Sciatic nerve (tissue), 2 donors: ENCODE measurements at regions not wholly inside any gene's neighbourhood (a gene's known extent, or its start where the extent isn't known, plus 50 kb on each side); places are given as distances from the start of the nearest gene placed in this dataset.

Experiments used
- ATAC-seq: fragments of 200-7000 bp; cut with Tn5 transposase; one replicate; pipeline ENCODE4 v1.9.1; 2020; ENCODE audit warnings: mild to moderate bottlenecking, moderate library complexity
- DNase-seq: peaks from one replicate; pipeline ENCODE4 v3.0.0-alpha.2; 2020; ENCODE audit warnings: low spot score
- intact Hi-C: fragments of 100-400 bp; cut with DNase I; formaldehyde crosslinking; loops from one replicate; pipeline ENCODE4 v1.14.2; 2022
- donor health status: DM: no; HTN: no; CAD: no.
- donor health status: DM: no; HTN: no; CAD: no.

DNA sequence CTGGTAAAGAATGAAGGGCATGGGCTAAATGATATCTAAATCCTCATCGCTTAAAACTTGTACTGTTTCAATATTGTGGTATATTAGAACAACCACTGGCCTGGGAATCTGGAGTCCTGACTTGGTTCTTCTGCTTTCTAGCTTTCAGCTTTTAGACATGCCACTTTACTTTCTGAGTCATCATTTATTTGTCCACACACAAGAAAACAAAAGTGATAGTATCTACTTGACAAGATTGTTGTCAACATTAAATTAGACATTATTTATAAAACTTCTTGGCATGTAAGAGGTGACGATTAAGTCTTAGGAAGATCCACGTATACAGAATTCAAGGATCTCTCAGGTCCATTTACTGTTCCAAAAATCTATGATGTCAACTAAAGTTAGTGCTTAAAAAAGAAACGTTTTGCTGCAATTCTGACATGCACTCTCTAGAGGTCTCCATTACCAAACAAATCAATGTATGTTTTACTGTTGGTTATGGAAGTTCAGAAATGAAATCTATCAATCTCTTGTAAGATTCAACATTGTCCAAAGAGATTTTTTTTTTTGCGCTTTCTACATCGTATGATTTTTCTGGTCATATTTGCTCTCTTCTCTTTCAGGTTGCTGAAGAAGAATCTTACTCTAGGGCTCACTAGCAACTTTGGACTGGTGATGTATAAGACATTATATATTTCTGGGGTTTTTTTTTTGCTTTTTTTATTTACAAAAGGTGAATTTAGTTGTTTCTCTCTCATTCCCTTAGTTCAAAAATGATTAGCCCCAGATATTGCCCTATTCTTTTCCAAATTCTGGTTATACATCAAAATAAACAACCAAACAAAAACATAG, 53.6 kb upstream of the DYNC1I1 start:
- DNase-seq (no peak), ATAC-seq (peak; percentile 41)
- intact Hi-C loops, result no loop called here

DNA sequence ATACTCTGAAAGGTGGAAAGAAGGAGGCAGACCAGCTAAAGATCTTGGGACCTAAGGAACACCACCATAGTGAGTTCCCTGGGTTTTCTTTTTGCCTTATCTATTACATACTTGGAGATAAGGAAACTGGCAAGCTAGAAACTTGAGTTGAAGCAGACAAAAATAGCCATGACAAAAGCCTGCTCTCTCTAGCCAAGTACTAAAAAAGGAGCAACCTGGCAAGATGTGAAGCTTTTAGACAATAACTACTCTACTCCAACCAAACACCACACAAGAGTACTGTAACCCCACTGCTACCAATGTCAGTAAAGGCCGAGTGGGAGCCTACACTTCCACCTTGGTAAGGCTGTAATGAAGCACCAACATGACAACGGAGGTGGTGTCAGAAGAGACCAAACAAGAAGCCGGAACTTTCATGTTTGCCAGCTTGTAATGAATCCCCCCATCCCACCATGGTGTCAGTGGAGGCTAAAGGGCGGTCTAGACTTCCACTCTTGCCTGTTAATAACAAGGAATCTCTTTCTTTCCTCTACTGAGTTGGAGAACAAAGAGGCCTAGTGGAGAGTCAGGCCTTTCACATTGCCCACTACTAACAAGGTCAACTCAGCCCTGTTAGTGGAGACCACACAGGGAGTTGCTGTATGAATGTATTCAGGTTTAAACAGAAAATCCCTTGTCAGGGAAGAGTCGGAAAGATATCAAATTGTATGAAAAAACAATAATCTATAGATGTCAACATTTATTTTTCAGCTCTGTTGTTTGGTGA, 55.8 kb upstream of the DYNC1I1 start:
- intact Hi-C loops, result no loop called here
- no peak for ATAC-seq
- no peak for DNase-seq

DNA sequence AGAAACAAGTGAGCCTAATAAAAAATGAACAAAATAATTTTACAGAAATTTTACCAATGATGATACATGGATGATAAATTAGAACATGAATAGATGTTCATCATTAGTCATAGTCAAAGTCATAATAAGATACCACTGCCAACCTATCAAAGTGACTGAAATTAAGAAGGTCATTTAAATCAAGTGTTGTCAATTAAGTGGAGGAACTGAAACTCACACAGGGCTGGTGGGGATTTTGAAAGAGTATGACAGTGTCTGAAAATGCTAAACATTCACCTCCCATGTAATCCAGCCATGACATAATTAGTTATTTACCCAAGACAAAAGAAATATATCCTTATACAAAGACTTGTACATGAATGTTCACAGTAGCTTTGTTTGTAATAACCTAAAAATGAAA, 57.1 kb upstream of the DYNC1I1 start:
- ATAC-seq (no peak), DNase-seq (no peak)
- intact Hi-C loops, result no loop called here

DNA sequence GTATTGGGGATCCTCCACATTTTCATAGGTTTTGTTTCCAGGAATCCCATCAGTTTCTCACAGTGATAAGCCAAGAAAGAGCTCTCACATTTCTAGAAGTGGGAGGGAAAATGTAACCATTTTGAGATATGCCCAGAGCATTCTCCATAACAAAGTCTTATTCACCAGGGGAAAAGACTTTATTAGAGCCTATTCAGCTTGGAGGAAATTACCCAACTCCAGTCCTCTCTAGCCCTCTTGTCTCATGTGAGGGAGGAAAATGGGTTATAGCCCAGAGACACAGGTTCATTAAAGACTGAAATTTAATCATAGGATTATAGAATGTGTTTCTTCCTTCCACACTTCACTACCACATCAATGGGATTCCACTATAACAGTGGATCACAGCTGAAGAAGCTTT, 61.6 kb upstream of the DYNC1I1 start:
- DNase-seq (no peak), ATAC-seq (no peak)
- intact Hi-C loops, result no loop called here

DNA sequence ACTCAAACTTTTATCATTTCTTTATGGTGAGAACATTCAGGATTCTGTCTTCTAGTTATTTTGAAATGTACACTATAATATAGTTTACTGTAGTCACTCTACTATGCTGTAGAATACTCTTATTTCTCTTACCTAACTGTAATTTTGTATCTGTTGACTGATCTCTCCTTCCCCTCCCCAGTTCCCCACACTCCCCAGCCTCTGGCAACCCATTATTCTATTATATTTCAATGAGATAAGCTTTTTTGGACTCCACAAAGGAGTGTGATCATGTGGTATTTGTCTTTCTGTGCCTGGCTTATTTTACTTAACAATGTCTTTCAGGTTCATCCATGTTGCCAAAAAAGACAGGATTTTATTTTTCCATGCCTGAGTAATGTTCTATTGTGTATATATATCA, 71.4 kb upstream of the DYNC1I1 start:
- ATAC-seq (no peak), DNase-seq (no peak)

DNA sequence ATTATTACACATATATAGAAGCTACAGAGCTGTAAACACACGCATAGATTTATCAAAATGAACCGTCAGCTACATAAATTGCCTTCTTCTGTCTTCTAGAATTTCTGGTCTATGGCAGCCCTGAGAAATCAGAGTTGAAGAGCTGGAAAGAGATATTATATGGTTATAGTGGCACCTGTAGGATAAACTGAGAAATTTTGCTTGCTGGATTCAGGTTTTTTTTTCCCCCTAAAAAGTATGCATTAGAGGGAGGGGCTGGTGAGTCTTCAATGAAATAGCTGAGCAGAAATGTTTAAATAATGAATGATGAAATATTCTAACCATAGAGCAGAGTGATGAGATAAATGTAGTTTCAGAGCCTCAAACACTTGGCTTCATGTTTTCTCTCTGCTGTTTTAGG, 78.0 kb upstream of the DYNC1I1 start:
- intact Hi-C loops, result no loop called here
- DNase-seq, result no peak
- ATAC-seq, result no peak

More for the DNA sequence above, 71.4 kb upstream of the DYNC1I1 start:
- intact Hi-C loops, result no loop called here

DNA sequence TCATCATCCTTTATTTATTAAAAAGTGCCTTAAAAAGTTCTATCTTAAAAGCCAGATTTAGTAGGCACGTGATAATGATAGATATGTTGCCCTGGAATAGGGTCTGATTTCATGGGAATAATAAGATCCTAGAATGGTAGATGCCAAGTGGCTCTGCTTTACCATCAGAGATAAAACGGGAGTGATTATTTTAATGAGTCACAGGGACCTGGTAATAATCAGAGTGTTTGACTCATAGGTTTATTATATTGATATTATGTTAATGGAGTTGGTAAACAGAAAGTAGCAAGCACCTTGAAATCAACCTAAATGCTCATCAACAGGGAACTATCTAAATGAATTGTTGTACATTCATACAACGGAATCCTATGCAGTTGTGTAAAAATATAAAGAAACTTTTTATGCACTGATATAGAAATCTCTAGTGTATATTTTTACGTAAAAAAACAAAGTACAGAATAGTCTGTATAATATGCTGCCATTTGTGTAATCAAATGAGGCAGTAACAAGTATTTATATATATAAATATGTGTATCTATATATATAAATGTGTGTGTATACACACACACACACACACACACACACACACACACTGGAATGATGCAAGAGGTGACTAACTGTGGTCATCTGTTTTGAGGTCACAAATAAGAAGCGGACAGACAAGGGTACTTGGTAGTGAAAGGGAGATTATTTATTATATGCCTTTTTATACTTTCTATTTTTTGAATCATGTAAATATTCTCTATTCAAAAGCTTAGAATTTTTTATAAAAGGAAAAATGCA, 78.6 kb upstream of the DYNC1I1 start:
- intact Hi-C loops, result no loop called here
- DNase-seq, result no peak

DNA sequence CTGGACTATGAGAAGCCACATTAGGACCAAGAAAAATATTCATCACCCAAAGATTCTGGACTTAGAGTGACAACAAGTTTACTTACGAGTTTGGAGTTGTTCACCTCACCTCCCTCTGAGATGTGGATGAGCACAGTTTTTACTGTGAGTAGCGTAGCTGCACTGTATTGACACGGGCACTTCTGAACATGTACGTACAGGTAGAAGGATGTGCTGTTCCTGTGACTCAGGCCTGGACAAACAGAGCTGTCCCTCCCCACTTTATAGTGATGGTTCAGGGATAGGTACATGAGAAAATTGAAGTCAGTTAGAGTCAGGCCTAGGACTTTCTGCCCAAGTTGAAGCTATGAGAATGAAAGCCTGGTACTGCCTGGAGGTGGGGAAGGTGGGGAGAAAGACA, 80.9 kb upstream of the DYNC1I1 start:
- ATAC-seq (no peak), DNase-seq (no peak)
- intact Hi-C loops, result no loop called here

More for the DNA sequence above, 78.6 kb upstream of the DYNC1I1 start:
- ATAC-seq, result no peak

DNA sequence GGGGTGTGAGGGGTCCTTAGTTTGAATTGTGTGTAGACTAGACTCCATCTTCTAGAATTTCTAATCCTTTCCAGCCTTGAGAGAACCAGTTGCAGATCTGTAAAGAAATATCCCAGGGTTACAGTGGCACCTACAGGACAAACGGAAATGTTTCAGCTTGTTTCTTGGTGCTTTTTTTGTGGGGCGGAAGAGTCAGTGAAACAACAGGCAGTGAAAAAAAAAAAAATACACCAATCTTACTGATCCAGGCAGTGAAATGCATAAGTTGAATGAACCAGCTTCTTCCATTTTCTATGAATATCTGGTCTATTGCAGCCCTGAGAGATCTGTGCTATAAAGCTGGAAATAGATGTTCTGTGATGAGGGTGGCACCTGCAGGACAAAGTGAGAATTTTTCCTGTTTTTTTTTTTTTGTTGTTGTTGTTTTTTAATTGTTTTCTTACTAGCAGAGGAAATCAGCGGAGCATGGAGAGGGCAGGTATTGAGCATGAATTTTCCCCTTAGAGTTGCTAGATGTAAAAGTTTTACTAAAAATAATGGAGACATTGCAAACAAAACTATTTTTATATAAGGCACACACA, 81.9 kb upstream of the DYNC1I1 start:
- peak; percentile 74 for ATAC-seq
- no peak for DNase-seq
- intact Hi-C loops, result no loop called here

DNA sequence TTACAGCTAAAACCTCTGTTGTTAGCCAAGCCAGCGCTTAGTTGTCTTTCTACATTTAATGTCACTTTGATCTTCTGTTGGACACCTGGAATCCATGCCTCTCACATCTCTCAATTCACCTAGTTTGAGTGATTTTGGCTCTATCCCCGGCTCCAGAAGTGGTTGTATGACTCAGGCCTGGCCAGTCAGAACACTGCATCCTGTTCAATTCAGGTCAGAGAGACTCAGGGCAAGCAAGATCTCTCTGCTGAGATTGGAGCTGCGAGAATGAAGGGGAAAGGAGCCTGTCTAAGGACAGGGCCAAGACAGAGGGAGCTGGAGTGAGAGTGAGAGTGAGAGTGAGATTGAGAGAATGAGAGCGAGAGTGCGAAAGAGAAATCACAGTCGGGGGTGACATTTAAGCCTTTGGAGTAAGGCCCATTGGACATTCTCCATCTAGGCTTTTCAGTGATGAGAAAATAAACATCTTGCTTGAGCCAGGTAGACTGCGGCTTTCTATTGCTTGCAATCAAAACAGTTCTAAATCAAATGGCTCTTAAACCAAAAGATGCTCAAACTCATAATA, 83.3 kb upstream of the DYNC1I1 start:
- no peak for DNase-seq
- intact Hi-C loops, result loop anchor here (5.0 kb wide), 1 partner anchor 162 kb away; no protein-coding TSS in a partner anchor

DNA sequence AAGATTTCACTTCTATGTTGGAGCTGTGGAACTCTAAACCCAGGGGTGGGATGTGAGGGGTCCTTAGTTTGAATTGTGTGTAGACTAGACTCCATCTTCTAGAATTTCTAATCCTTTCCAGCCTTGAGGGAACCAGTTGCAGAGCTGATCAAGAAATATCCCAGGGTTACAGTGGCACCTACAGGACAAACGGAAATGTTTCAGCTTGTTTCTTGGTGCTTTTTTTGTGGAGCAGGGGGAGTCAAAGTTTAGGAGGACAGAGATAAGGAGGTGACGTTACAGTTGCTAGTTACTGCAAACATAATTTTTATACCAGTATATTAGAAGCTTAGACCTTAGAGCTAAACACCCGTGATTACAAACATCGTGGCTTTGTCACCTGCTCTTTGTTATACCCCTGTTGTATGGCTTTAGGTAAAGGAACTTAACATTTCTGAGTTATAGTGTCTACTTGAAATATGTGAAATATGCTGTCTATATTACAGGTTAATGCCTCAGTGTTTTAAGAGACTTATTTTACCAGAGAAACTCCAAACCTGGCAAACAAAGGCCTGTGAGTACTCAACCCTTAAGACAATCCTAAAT, 84.5 kb upstream of the DYNC1I1 start:
- intact Hi-C loops, result loop anchor here (2.0 to 5.0 kb wide), 2 partner anchors 161 to 177 kb away; no protein-coding TSS in a partner anchor
- peak; percentile 41 for ATAC-seq
- no peak for DNase-seq

More for the DNA sequence above, 83.3 kb upstream of the DYNC1I1 start:
- no peak for ATAC-seq

DNA sequence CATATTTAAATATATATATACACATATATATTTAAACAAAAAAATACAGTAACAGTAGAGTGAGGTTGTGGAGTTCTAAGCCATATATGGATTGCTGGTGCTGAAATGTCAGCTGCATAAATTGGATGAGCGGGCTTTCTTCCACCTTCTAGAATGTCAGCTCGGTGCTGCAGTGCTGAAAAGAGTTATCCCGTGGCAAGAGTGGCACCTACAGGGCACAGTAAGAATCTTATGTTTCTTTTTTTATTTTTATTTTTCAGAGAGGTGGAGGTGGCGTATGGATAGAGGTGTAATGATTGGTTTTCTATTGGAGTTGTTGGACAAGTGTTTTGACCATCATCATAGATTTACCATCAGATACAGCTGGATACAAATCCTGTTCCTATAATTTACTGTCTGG, 86.2 kb upstream of the DYNC1I1 start:
- intact Hi-C loops, result loop anchor here (2.0 to 5.0 kb wide), 2 partner anchors 159 to 175 kb away; no protein-coding TSS in a partner anchor
- DNase-seq (no peak), ATAC-seq (peak; percentile 55)

DNA sequence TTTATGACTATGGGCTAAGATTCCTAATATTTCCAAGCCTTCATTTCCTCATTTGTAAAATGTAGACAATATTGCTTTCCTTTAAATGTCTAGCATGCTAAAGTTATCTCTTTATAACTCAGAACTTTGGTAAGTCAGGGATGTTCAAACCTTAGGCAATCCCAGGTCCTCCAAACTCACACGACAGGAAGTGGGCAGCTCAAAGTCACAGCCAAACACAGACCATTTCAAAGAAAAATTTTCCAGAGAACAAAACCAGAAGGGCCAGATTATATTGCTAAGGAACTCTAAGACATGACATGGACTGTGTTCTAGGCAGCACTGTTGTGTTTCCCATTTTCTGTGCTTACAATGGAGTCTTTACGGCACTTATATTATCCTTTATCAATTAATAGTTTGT, 87.8 kb upstream of the DYNC1I1 start:
- no peak for DNase-seq
- intact Hi-C loops, result no loop called here
- ATAC-seq, result no peak

DNA sequence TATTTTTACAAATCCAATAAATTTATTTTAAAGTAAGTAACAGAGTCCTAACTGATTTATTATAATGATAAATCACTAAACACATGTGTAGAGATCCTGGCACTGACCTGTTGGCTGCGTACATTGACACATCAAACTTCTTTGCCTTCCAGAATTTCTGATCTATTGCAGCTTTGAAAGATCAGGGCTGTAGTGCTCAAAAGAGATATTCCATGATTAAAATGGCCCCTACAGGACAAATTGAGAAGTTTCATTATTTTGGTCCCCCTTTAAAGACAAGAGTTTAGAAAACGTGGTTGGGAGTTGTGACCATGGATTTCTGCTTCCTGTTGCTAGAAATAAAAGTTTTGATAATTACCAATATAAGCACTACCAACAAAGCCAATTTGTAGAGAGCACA, 87.7 kb upstream of the PDK4 start:
- ATAC-seq (peak; percentile 89), DNase-seq (no peak)
- intact Hi-C loops, result no loop called here

DNA sequence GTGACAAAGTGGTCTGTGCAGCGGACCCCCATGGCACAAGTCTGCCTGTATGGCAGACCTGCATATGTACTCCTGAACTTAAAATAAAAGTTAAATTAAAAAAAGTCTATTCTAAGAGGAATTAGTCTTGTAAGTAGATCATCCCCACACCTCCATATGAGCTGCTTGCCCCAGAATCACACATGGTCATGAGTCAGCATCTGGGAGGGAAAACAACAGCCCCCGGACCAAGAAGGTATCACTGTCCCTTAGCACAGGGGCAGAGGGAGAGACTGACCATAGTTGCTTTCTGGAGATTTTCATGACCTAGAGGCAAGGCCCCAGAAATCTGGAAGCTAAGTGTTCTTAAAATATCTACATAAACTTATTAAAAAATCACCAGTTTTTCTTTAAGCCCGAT, 86.6 kb upstream of the PDK4 start:
- DNase-seq, result no peak
- ATAC-seq, result no peak
- intact Hi-C loops, result no loop called here

DNA sequence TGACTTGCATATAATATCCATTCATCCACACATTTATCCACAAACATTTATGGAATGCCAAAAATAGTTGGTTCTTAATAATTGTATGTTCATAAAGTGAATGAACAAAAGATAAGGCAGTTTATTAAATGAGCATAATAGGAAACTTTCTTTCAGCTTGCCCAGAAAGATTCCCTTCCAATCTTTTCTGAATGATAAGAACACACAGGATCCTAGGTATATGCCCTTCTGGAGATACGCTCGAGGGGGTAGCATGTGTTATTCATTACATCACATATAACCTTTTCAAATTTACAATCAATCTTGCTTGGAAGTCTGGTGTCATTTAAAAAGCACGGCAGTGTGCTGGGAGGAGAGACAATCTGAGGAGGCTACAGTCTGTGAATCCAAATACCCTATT, 80.4 kb upstream of the PDK4 start:
- ATAC-seq, result no peak
- no peak for DNase-seq
- intact Hi-C loops, result no loop called here

DNA sequence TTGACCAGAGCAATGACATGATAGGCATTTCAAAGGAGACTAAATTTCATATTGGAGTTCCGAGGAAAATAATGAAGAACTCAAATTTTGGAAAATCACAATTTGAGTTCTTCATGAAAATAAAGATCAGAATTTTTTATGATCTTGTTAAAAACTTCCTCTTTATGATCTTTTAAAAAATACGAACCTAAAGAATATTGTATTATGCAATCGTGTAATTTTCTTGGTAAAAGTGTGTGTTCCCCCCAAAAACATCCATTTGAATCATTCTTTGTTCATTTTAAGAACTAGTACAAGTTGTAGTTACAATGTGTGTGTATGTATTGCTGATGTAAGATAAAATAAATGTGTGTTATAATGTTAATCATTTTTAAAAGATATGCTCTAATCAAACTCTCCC, 79.3 kb upstream of the PDK4 start:
- ATAC-seq, result no peak
- intact Hi-C loops, result no loop called here

DNA sequence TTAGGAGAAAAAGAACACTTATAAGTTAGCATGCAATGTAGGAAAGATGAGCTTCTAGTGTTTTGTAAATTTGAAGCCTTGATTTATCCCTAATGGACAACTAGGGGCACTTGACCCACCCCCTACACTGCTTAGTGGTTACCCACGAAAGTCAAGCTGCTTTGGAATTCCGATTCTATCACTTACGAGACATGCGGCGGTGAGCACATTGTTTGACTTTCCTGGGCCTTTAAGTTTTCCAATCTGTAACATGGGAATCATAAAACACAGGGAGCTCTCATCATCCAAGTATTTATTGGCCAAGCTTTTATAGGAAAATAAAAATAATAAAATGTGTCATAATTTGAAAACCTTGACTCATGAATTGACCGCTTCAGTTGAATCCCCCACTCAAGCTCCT, 78.7 kb upstream of the PDK4 start:
- DNase-seq (no peak), ATAC-seq (peak; percentile 67)
- intact Hi-C loops, result no loop called here

More for the DNA sequence above, 79.3 kb upstream of the PDK4 start:
- DNase-seq, result no peak
